GM12892 (cell line): ENCODE measurements at regions not wholly inside any gene's neighbourhood (a gene's known extent, or its start where the extent isn't known, plus 50 kb on each side); places are given as distances from the start of the nearest gene placed in this dataset.

Source experiments
- POLR2A ChIP-seq: IDR thresholded peaks from 2 replicates; pipeline ENCODE4 v1.6.1; 2011; ENCODE audit warnings: low read depth, low read length, control low read depth
- POLR2AphosphoS5 ChIP-seq: IDR thresholded peaks from 2 replicates; pipeline ENCODE4 v1.6.1; 2011; ENCODE audit warnings: low read depth, low read length, control low read depth
- TAF1 ChIP-seq: IDR thresholded peaks from 2 replicates; pipeline ENCODE4 v1.6.1; 2011; ENCODE audit warnings: low read depth, mild to moderate bottlenecking, control low read depth, low read length, borderline replicate concordance

- TF ChIP-seq POLR2A: no peak
- TF ChIP-seq TAF1: no peak
- no peak for TF ChIP-seq POLR2AphosphoS5
Measured at GRCh38 chr2:224171226-224171625, 132.1 kb upstream of the SERPINE2 start.
